HFFc6 (cell line): ENCODE measurements at regions not wholly inside any gene's neighbourhood (a gene's known extent, or its start where the extent isn't known, plus 50 kb on each side); places are given as distances from the start of the nearest gene placed in this dataset.
A peak's percentile ranks its signal among the peaks of the same experiment; 100 is the strongest.
"Not testable (repeated sequence)": the region's sequence is repeated elsewhere in the genome, so short reads cannot be mapped to it uniquely, and the experiment has no call there.

Source experiments
- DNase-seq: peaks from one replicate; pipeline ENCODE4 v3.0.0-alpha.2; 2018
- H3K27ac Mint-ChIP-seq: 2 replicates; pipeline ENCODE4 v1.8.0; 2020; ENCODE audit warnings: mild to moderate bottlenecking, mixed read lengths
- H3K27me3 Mint-ChIP-seq: 2 replicates; pipeline ENCODE4 v1.8.0; 2021; ENCODE audit warnings: mild to moderate bottlenecking, moderate library complexity, mixed read lengths; ENCODE audit not compliant: insufficient read depth
- H3K36me3 Mint-ChIP-seq: 2 replicates; pipeline ENCODE4 v1.8.0; 2021; ENCODE audit warnings: low read depth, mixed read lengths
- H3K4me1 Mint-ChIP-seq: 2 replicates; pipeline ENCODE4 v1.8.0; 2020; ENCODE audit warnings: low read depth, mixed read lengths
- H3K4me3 Mint-ChIP-seq: 2 replicates; pipeline ENCODE4 v1.8.0; 2020; ENCODE audit warnings: mild to moderate bottlenecking, moderate library complexity, mixed read lengths
- H3K9me3 Mint-ChIP-seq: 2 replicates; pipeline ENCODE4 v1.8.0; 2020; ENCODE audit warnings: mild to moderate bottlenecking, mixed read lengths
- CTCF ChIP-seq: fragments of 200-600 bp; sonication (generic); IDR thresholded peaks from 2 replicates; pipeline ENCODE4 v1.5.0; 2021; ENCODE audit warnings: antibody characterized with exemption, mild to moderate bottlenecking

DNA sequence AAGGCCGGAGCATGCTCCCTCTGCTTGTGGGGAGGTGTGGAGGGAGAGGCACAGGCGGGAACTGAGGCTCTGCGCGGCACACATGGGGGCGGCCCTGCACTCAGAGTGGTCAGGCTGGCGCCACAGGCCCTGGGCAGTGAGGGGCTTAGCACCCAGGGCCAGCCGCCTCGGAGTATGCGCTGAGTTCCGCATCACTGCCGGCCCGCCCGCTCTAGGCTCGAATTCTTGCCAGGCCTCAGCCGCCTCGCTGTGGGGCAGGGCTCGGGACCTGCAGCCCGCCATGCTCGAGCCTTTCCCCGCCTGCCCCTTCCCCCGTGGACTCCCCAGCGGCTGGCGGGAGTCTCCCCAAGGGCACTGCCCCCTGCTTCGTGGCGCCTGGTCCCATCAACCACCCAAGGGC lies 905.9 kb downstream of the SPATA31A6 start:
- DNase-seq, H3K4me3 Mint-ChIP-seq, H3K27me3 Mint-ChIP-seq, H3K27ac Mint-ChIP-seq, H3K36me3 Mint-ChIP-seq, H3K4me1 Mint-ChIP-seq, H3K9me3 Mint-ChIP-seq: not testable (repeated sequence)

- H3K4me1 Mint-ChIP-seq, H3K27me3 Mint-ChIP-seq, H3K9me3 Mint-ChIP-seq, H3K27ac Mint-ChIP-seq, H3K36me3 Mint-ChIP-seq, DNase-seq, H3K4me3 Mint-ChIP-seq: not testable (repeated sequence)
Observed at GRCh38 chr9:43110376-43110775, 926.9 kb downstream of the SPATA31A6 start.

- H3K36me3 Mint-ChIP-seq, H3K4me3 Mint-ChIP-seq, DNase-seq, H3K4me1 Mint-ChIP-seq, H3K27ac Mint-ChIP-seq, H3K9me3 Mint-ChIP-seq, H3K27me3 Mint-ChIP-seq: not testable (repeated sequence)
Observed at GRCh38 chr9:43112846-43113245, 929.4 kb downstream of the SPATA31A6 start.

DNA sequence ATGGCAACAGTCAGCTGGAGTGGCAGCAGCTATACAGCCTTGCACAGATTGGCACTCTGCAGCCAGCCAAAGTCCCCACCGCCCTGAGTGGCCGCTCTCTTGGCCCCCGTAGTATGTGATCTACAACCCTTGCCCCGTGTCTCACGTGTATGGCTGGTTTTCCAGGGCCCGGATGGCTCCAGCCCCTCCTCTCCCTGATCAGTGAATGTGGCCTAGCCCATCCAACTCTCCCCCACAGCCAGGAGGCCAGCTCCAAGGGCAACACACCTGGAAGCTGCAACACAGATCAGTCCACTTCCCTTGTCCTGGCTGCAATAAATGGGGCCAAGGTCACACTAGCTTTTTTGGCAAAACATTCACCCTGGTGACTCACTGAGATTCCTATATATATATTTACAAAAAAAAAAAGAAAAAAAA lies 932.4 kb downstream of the SPATA31A6 start:
- not testable (repeated sequence) for H3K27me3 Mint-ChIP-seq, H3K27ac Mint-ChIP-seq, H3K9me3 Mint-ChIP-seq, H3K4me3 Mint-ChIP-seq, H3K4me1 Mint-ChIP-seq, H3K36me3 Mint-ChIP-seq
- peak; percentile 9 for DNase-seq

- H3K27me3 Mint-ChIP-seq, H3K4me3 Mint-ChIP-seq, DNase-seq, H3K9me3 Mint-ChIP-seq, H3K27ac Mint-ChIP-seq, H3K36me3 Mint-ChIP-seq, H3K4me1 Mint-ChIP-seq: not testable (repeated sequence)
Observed at GRCh38 chr9:43118088-43118865, 934.8 kb downstream of the SPATA31A6 start.

DNA sequence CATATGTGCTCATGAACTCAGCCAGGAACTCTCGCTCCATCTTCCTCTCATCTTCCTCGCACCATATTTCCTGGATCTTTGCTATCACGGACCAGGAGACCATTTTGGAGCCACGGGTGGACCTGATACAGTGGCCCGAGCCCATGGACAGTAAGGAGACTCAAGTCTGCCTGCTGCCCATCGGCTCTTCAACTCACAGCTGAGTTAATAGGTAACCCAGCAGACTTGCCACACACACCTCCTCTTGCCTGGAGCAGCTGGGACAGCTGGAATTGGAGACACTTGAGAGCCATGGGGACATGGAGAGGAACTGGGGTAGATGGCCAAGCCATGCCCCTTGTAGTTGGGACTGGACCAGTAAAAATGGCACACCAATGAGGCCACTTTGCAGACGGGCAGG lies 936.1 kb downstream of the SPATA31A6 start:
- not testable (repeated sequence) for H3K9me3 Mint-ChIP-seq

DNA sequence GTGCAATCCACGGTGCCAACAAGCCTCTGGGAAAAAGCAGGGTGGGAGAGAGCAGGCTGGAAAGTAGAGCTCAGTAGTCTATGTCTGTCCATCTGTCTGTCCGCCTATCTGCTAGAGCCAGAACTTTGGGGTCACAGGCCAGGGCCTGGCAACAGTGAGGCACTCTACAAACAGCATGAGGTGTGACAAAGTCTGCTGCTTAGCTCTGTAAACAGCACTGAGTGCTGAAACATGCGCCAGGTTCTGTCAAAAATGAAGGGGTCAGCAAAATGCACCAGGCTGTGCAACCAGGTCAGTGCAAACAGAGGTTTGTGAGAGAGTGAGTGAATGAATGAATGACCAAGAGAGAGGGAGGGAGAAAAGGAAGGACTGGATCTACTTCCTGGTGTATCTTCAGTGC lies 936.5 kb downstream of the SPATA31A6 start:
- not testable (repeated sequence) for H3K27ac Mint-ChIP-seq, H3K36me3 Mint-ChIP-seq, H3K9me3 Mint-ChIP-seq, H3K4me1 Mint-ChIP-seq, H3K27me3 Mint-ChIP-seq, H3K4me3 Mint-ChIP-seq, DNase-seq

More for the DNA sequence above, 936.1 kb downstream of the SPATA31A6 start:
- DNase-seq, H3K36me3 Mint-ChIP-seq, H3K4me3 Mint-ChIP-seq, H3K27me3 Mint-ChIP-seq, H3K4me1 Mint-ChIP-seq, H3K27ac Mint-ChIP-seq: not testable (repeated sequence)

DNA sequence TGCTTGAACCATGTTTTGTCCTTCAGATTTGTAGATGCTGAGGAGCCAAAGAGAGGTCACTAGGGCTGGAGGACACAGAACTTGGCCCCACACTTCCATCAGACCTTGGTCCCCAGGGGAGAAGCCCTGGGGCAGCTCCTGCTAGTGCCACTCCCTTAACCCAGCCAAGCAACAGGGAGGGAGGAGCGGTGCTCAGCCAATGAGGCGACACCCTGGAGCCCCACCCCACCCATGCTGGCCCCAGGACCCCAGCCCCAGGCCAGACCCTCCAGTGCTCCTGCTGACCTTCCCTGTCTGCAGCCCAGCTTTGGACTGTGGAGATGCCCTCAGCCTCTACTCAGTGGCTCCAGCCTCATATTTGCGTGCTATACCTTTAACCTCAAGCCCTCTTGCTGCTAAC lies 942.4 kb downstream of the SPATA31A6 start:
- not testable (repeated sequence) for H3K4me1 Mint-ChIP-seq, H3K4me3 Mint-ChIP-seq, H3K9me3 Mint-ChIP-seq, H3K36me3 Mint-ChIP-seq, H3K27ac Mint-ChIP-seq, DNase-seq, H3K27me3 Mint-ChIP-seq

- DNase-seq, H3K9me3 Mint-ChIP-seq, H3K4me1 Mint-ChIP-seq, H3K36me3 Mint-ChIP-seq, H3K27ac Mint-ChIP-seq, H3K27me3 Mint-ChIP-seq, H3K4me3 Mint-ChIP-seq: not testable (repeated sequence)
Observed at GRCh38 chr9:43127026-43127775, 943.7 kb downstream of the SPATA31A6 start.

DNA sequence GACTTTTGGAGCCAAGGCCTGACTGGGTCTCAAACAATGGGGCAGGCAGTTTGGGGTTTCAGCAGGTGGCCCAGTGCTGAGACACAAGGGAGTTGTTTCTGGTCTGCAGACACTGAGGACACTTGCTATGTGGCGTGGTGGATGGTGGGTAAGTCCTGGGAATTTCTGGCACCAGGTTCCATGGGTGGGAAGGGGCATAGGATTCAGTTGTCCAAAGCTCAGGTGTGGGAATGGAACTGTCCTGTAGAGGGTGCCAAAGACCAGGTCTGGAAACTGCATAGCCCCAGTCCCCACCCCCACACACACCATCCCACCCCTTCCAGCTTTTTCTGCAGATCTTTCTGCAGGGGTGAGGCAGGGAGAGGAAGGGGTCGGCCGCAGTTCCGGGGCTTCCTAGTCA lies 944.5 kb downstream of the SPATA31A6 start:
- not testable (repeated sequence) for H3K27ac Mint-ChIP-seq, H3K4me1 Mint-ChIP-seq, DNase-seq, H3K27me3 Mint-ChIP-seq, H3K36me3 Mint-ChIP-seq, H3K4me3 Mint-ChIP-seq, H3K9me3 Mint-ChIP-seq
- peak; percentile 60 for TF ChIP-seq CTCF

GRCh38 chr9:43130744-43131171 lies 947.3 kb downstream of the SPATA31A6 start:
- Mint-ChIP-seq H3K27ac (peak overlapping the region; percentile 65), H3K4me1 (peaks cover 15% of the 10 kb centered on the region)
- not testable (repeated sequence) for H3K36me3 Mint-ChIP-seq, H3K27me3 Mint-ChIP-seq, H3K4me3 Mint-ChIP-seq, H3K9me3 Mint-ChIP-seq
- DNase-seq = peak; percentile 9

GRCh38 chr9:43135440-43135839 lies 952.0 kb downstream of the SPATA31A6 start:
- Mint-ChIP-seq H3K27ac (peak overlapping the region; percentile 85), H3K4me3 (peak overlapping the region; percentile 30; the same call in 1 of the 2 replicates), H3K4me1 (peaks cover 28% of the 10 kb centered on the region)
- H3K27me3 Mint-ChIP-seq, H3K36me3 Mint-ChIP-seq, H3K9me3 Mint-ChIP-seq: not testable (repeated sequence)
- DNase-seq = peak; percentile 39

DNA sequence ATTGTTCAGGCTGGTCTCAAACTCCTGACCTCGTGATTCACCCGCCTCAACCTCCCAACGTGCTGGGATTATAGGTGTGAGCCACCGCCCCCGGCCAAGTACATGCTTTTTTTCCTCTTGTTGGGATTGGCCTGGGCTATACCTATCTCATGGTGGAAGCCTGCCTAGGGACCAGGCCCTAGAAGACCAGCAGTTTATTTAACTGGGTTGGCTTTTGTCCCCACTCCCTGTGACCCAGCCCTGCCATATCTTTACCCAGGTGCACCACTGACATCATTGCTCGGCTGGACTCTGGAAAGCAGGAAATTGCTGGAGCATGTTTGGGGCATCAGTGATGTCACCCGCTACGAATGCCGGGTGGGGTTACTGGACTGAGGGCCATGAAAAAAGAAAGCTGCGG lies 955.5 kb downstream of the SPATA31A6 start:
- not testable (repeated sequence) for H3K27me3 Mint-ChIP-seq, H3K9me3 Mint-ChIP-seq, DNase-seq, H3K36me3 Mint-ChIP-seq, H3K4me3 Mint-ChIP-seq
- Mint-ChIP-seq H3K4me1 (peaks cover 30% of the 10 kb centered on the region), H3K27ac (peak overlapping the region; percentile 97)
